NCI-H524 treated with DMSO at 0.1 percent for 48 hours (cell line): ENCODE measurements at regions not wholly inside any gene's neighbourhood (a gene's known extent, or its start where the extent isn't known, plus 50 kb on each side); places are given as distances from the start of the nearest gene placed in this dataset.

Experiments
- DNase-seq: peaks from one replicate; lab custom pipeline; 2025; lab: John Stamatoyannopoulos, UW

- DNase-seq: peak; percentile 22
Observed at GRCh38 chr20:59434960-59435359, 134.5 kb downstream of the EDN3 start.

- peak; percentile 45 for DNase-seq
Observed at GRCh38 chr20:59435518-59435917, 135.1 kb downstream of the EDN3 start.

- DNase-seq: peak; percentile 61
Observed at GRCh38 chr20:59437601-59438031, 137.2 kb downstream of the EDN3 start.

GRCh38 chr20:59438201-59438600, 137.8 kb downstream of the EDN3 start:
- no peak for DNase-seq

DNA sequence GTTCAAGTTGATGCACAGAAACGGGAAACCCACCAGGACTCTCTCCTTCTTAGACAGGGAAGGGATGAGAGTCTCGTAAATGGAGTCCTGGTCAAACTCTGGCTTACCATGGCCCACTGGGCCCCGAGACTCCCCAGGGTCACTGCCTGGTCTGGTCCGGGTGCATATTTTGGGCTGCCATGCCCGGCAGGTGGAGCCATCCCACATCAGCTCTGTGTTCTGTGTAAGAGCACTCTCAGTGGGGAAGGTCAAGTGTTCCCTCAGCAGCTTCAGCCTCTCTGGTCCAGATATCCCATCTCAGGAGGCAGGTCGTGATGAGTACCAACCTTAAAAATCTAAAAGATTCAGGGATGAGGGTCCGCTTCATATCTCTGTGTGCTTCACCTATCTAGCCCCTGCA, 138.8 kb downstream of the EDN3 start:
- no peak for DNase-seq

GRCh38 chr20:59441306-59441705, 140.9 kb downstream of the EDN3 start:
- no peak for DNase-seq

- no peak for DNase-seq
Observed at GRCh38 chr20:59441860-59442810, 141.7 kb downstream of the EDN3 start.

DNA sequence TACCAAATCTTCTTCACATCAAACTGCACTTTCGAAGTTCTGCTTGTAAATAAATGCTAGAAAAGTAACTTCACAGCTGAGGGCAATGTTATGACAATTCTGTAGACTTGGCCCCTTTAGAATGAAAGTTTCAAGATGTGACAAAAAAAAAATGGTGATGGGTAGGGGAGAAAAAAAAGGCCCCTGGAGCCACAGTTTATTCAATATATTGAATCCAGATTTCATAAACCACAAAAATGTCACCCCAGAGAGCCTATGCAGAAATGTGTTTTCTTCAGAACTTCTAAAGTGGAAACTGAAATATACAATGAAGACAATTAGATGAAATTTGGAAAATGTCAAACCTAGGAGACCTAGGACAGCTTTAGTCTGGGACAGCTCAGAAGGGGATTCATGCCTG, 143.1 kb downstream of the EDN3 start:
- DNase-seq: no peak

GRCh38 chr20:59446376-59446775, 146.0 kb downstream of the EDN3 start:
- DNase-seq: no peak

DNA sequence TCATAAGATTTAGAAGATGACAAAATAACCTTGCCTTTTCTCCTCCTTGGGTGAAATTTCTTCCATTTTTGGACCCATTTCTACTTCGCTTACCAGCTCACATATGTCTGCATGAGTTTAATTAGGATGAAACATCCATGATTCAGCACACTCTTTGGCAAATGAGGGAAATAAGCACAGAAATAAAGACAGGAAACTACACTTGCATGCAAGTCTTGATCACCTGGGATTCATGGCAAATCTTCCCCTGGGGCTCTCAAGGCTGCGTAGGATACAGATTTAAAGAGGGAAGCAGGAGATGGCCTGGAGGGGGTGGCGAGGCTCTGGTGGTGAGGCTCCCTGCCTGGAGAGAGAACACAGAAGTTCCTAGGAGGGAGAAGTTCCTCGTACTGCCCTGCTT, 147.8 kb downstream of the EDN3 start:
- DNase-seq: no peak

- DNase-seq: no peak
Observed at GRCh38 chr20:59448851-59449444, 148.5 kb downstream of the EDN3 start.

DNA sequence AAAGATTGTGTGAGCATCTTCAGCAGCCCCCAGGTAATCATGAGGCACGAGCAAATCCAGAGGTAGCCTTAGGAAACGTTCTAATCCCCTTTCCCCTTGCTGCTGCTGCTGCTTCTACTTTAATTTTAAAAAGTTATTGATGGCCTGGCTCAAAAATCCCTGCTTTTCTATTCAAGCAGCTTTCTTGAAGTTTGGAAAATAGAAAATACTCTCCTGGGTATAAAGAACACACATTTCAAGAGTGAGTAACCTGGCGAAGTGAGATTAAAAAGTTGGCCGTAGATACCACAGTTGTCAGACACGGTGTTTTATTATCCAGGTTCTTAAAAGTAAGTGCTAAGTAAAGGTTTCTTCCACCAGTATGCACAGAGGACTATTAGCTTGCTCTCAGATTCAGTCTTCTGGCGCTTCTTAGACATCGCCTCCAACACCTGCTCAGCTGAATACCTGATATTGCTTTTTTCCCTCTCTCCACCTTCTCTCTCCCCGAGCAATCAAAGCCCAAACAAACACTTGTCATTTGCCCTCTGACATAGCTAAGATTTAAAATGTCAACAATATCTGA, 150.7 kb downstream of the EDN3 start:
- DNase-seq: no peak

DNA sequence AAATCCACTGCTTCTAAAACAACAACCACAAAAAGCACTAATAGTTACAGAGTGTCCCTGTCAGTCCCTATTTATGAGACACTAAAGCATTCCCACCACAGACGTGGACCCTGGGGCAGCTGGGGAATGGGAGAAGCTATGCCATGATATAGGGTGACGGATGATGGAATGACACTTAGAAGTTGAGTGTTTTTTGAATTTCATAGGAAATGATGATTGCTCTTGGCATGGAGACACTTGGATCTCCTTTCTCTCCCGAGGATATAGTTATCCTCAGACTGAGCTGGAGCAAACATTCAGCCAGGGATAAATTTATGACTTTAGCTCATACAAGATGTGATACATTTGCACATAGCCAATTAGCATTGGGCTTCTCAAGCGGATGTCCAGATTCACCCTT, 151.2 kb downstream of the EDN3 start:
- DNase-seq: no peak

- DNase-seq: no peak
Observed at GRCh38 chr20:59452856-59453255, 151.5 kb upstream of the PHACTR3 start.

- DNase-seq: no peak
Observed at GRCh38 chr20:59453759-59454560, 150.4 kb upstream of the PHACTR3 start.

DNA sequence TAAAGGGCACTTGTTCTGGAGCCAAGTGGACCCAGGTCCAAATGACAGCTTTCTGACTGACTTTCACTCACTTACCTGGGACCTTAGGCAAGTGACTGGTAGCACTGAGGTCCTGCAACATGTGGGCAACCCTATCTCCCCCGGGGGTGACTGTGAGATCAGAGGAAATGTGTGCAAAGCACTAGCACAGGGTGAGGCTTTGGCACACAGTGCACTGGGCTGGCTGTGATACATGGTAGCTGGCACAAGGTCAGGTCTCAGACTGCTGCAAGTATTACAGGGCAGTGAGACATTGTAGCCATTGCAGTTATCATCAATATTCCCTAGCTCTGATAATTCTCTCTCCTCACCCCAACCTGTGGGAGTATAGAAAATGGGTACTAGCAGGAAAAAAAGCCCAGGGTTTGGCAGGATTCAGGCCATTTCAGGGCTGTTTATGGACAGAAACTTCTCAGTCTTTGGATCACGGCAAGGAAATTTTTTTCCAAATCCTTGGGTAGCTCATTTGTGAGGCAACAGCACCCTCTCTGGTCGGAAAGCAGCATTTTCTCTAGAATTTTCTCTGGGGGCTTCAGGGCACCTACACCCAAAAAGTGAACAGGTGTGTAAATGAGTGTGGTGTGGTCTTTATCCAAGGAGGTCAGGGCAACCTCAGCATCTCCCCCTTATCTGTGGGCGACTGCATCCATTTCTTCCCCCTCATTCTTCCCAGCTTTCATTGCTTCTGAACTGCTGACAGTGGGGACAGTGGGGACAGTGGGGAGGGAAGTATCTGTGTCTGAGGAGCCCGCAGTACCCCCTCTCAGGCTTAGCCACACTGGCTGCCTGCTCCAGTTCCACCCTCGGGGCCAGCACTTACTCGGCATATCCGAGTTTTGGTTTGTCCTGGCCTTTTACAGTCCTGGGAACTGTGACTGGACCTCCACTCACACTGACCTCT, 148.7 kb upstream of the PHACTR3 start:
- DNase-seq: no peak

DNA sequence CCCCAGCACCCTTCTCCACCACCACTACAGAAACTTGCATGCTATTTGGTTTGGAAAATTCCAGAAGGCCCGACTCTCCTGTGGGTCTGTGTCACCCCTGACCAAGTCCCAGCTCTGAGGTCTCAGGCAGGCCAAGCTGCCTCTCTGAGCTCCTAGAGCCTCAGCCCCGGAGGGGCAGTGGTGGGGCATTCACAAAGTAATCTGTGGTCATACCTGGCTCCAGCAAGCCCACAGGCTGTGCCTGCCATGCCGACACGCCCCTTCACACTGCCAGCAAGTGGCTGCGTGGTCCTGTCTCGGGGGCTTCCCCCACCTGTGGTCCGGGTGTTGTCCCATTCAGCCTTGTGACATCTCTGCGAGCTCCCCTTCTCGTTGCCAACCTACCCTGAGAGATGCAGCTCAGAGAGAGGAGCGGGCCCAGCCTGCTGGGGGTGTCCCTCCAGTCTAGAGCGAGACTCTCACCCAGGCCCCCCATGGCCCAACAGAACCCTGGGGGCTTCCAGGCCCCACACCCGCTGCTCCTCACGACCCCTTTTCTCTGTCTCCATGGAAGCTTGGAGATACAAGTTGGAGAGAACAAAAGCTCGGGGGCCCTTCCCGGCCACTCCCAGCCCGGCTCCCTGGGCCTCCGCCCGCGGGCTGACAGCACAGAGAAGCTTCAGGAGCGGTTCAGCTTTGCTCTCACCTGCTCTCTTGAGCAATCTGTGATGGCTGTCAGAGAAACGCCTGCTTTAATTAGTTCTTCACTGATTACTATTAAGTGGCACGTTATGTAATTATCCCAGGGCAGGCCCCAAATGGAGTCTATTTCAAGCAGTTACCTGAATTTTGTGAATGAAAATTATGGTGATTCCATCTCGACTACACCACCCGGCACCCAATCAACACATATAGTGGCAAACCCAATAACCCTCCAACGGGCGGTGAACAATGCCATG, 147.7 kb upstream of the PHACTR3 start:
- DNase-seq: no peak

- DNase-seq: no peak
Observed at GRCh38 chr20:59458645-59459044, 145.7 kb upstream of the PHACTR3 start.

- no peak for DNase-seq
Observed at GRCh38 chr20:59459586-59459985, 144.8 kb upstream of the PHACTR3 start.

GRCh38 chr20:59460352-59460751, 144.0 kb upstream of the PHACTR3 start:
- DNase-seq: no peak
